GM19395 (cell line): ENCODE measurements at regions not wholly inside any gene's neighbourhood (a gene's known extent, or its start where the extent isn't known, plus 50 kb on each side); places are given as distances from the start of the nearest gene placed in this dataset.
"Not testable (repeated sequence)": the region's sequence is repeated elsewhere in the genome, so short reads cannot be mapped to it uniquely, and the experiment has no call there.

Experiments
- ATAC-seq: cut with Tn5 transposase; IDR thresholded peaks from one replicate; pipeline ENCODE4 v1.9.1; 2021; ENCODE audit warnings: mild to moderate bottlenecking, moderate library complexity; ENCODE audit not compliant: unreplicated experiment

GRCh38 chr2:132317026-132317680, 99.5 kb upstream of the GPR39 start:
- not testable (repeated sequence) for ATAC-seq

GRCh38 chr2:132318481-132318880, 98.1 kb upstream of the GPR39 start:
- not testable (repeated sequence) for ATAC-seq

- ATAC-seq: not testable (repeated sequence)
These were observed 92.6 kb upstream of the GPR39 start for GRCh38 chr2:132324005-132324404.

- not testable (repeated sequence) for ATAC-seq
These were observed 84.1 kb upstream of the GPR39 start for GRCh38 chr2:132332345-132333033.

GRCh38 chr2:132337135-132337534, 79.5 kb upstream of the GPR39 start:
- not testable (repeated sequence) for ATAC-seq

GRCh38 chr2:132337844-132338243, 78.8 kb upstream of the GPR39 start:
- ATAC-seq: not testable (repeated sequence)

GRCh38 chr2:132347041-132347780, 69.4 kb upstream of the GPR39 start:
- not testable (repeated sequence) for ATAC-seq

GRCh38 chr2:132349092-132349687, 67.4 kb upstream of the GPR39 start:
- ATAC-seq: not testable (repeated sequence)

- not testable (repeated sequence) for ATAC-seq
These were observed 64.9 kb upstream of the GPR39 start for GRCh38 chr2:132351668-132352067.

- not testable (repeated sequence) for ATAC-seq
These were observed 64.1 kb upstream of the GPR39 start for GRCh38 chr2:132352481-132353001.

GRCh38 chr2:132353380-132353779, 63.2 kb upstream of the GPR39 start:
- ATAC-seq: not testable (repeated sequence)

GRCh38 chr2:132360964-132361363, 55.6 kb upstream of the GPR39 start:
- ATAC-seq: not testable (repeated sequence)

- ATAC-seq: not testable (repeated sequence)
These were observed 55.1 kb upstream of the GPR39 start for GRCh38 chr2:132361498-132361897.

GRCh38 chr2:132363352-132363751, 53.3 kb upstream of the GPR39 start:
- not testable (repeated sequence) for ATAC-seq

- not testable (repeated sequence) for ATAC-seq
These were observed 50.6 kb upstream of the GPR39 start for GRCh38 chr2:132365963-132366362.

- no peak for ATAC-seq
These were observed 50.0 kb upstream of the GPR39 start for GRCh38 chr2:132366421-132367180.
